ENCODE measurements at regions not wholly inside any gene's neighbourhood (a gene's known extent, or its start where the extent isn't known, plus 50 kb on each side); places are given as distances from the start of the nearest gene placed in this dataset.
"Not testable (repeated sequence)": the region's sequence is repeated elsewhere in the genome, so short reads cannot be mapped to it uniquely, and the experiment has no call there.

GRCh38 chr12:88896958-88897357, 316.7 kb upstream of the KITLG start:
- TF ChIP-seq POLR2A (IDR thresholded peaks at IDR 0.05): no peak
- TF ChIP-seq CTCF (IDR thresholded peaks at IDR 0.05): no peak
- no peak overlapping the region for H3K27ac ChIP-seq
- intact Hi-C loops (cut with DNase I; ENCODE audit: low total_unique reads): no loop called here
- no peaks in the 10 kb centered on the region for H3K36me3 ChIP-seq
- DNase-seq: no peak
- no peaks in the 10 kb centered on the region for H3K9me3 ChIP-seq
- no peaks in the 10 kb centered on the region for H3K27me3 ChIP-seq
- no peak overlapping the region for H3K4me3 ChIP-seq
- no peaks in the 10 kb centered on the region for H3K4me1 ChIP-seq

GRCh38 chr12:88895634-88896033, 315.4 kb upstream of the KITLG start:
- Histone ChIP-seq H3K27ac (no peak overlapping the region), H3K4me3 (no peak overlapping the region), H3K9me3 (no peaks in the 10 kb centered on the region), H3K27me3 (no peaks in the 10 kb centered on the region), H3K36me3 (no peaks in the 10 kb centered on the region), H3K4me1 (no peaks in the 10 kb centered on the region)
- no peak for DNase-seq
- intact Hi-C loops (cut with DNase I; ENCODE audit: low total_unique reads): no loop called here
- no peak for TF ChIP-seq CTCF (IDR thresholded peaks at IDR 0.05)

- intact Hi-C loops (cut with DNase I; ENCODE audit: low total_unique reads): no loop called here
- DNase-seq: no peak
- no peaks in the 10 kb centered on the region for H3K4me1 ChIP-seq
- H3K27me3 ChIP-seq: no peaks in the 10 kb centered on the region
- no peak for TF ChIP-seq POLR2A (IDR thresholded peaks at IDR 0.05)
- no peak for TF ChIP-seq CTCF (IDR thresholded peaks at IDR 0.05)
- no peaks in the 10 kb centered on the region for H3K9me3 ChIP-seq
- no peaks in the 10 kb centered on the region for H3K36me3 ChIP-seq
- H3K4me3 ChIP-seq: no peak overlapping the region
- H3K27ac ChIP-seq: no peak overlapping the region
These were observed 313.5 kb upstream of the KITLG start for GRCh38 chr12:88893801-88894200.

GRCh38 chr12:88891434-88891833, 311.2 kb upstream of the KITLG start:
- H3K27me3 ChIP-seq; H3K27ac ChIP-seq; H3K4me1 ChIP-seq; DNase-seq; H3K9me3 ChIP-seq; H3K36me3 ChIP-seq; intact Hi-C loops (cut with DNase I; ENCODE audit: low total_unique reads); H3K4me3 ChIP-seq: not testable (repeated sequence)

GRCh38 chr12:88889326-88890110, 309.2 kb upstream of the KITLG start:
- TF ChIP-seq CTCF (IDR thresholded peaks at IDR 0.05): no peak
- TF ChIP-seq POLR2A (IDR thresholded peaks at IDR 0.05): no peak
- intact Hi-C loops (cut with DNase I; ENCODE audit: low total_unique reads): no loop called here
- no peak for DNase-seq
- H3K27me3 ChIP-seq: no peaks in the 10 kb centered on the region
- H3K9me3 ChIP-seq: no peaks in the 10 kb centered on the region
- no peak overlapping the region for H3K27ac ChIP-seq
- H3K4me1 ChIP-seq: no peaks in the 10 kb centered on the region
- no peak overlapping the region for H3K4me3 ChIP-seq
- no peaks in the 10 kb centered on the region for H3K36me3 ChIP-seq

GRCh38 chr12:88884600-88884999, 304.3 kb upstream of the KITLG start:
- DNase-seq: no peak
- Histone ChIP-seq H3K4me1 (no peaks in the 10 kb centered on the region), H3K27ac (no peak overlapping the region), H3K4me3 (no peak overlapping the region), H3K9me3 (no peaks in the 10 kb centered on the region), H3K27me3 (no peaks in the 10 kb centered on the region), H3K36me3 (no peaks in the 10 kb centered on the region)
- intact Hi-C loops (cut with DNase I; ENCODE audit: low total_unique reads): no loop called here
- TF ChIP-seq CTCF (IDR thresholded peaks at IDR 0.05): no peak
- no peak for TF ChIP-seq POLR2A (IDR thresholded peaks at IDR 0.05)
